NCI-H146 (cell line): ENCODE measurements at regions not wholly inside any gene's neighbourhood (a gene's known extent, or its start where the extent isn't known, plus 50 kb on each side); places are given as distances from the start of the nearest gene placed in this dataset.

Experiments
- DNase-seq: peaks from one replicate; lab custom pipeline; 2025; lab: John Stamatoyannopoulos, UW

DNA sequence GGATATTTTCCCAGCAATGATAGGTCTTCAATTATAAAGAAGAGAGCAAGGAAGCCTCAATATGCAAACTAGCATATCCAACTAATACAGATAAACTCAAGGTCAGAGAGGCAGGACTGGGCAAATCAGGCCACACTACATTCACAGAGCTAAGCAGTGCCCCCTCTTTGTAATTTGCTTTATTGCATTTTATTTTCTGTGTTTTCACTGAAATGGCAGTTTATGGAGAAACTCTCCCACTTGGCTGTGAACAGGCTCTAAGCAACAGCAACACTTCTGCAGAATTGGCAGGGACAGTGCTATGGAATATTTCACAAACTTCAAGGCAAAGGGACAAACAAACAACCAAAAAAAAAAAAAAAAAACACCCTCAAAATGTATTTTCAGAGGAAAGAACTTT lies 93.4 kb upstream of the SOD1 start:
- DNase-seq: no peak

DNA sequence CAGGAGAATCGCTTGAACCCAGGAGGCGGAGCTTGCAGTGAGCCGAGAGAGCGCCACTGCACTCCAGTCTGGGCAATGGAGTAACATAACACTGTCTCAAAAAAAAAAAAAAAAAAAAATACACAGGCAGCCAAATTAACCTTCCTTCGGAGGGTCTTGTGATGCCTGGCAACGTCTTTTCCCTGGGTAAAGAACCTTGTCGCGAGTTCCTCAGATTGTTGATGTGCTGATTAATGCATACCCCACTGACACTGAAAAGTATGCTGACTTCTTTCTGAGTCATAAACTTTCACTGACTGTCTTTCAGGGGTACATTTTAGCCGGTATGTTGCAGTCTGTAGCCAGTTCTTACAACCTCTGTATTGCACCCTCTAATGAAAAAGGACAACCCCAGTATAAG lies 95.1 kb upstream of the SOD1 start:
- no peak for DNase-seq

DNA sequence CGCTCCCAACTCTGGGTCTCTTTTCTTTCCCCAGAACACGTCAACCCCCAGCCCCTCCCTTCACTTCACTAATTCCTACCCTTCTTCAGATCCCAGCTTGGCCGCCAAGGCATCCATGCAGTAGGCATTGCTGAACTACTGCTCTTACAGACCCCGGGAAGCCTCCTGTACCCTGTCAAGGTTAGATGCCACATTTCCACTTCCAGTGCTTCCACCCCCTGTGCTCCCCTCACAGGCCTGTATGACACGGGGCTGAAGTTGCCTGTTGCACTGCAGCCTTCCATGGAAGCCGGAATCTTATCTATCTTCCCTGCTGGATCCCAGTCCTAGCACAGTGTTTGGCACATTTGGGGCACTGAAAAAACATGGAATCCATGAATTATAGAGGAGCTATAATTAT lies 99.0 kb upstream of the SOD1 start:
- DNase-seq: no peak

DNA sequence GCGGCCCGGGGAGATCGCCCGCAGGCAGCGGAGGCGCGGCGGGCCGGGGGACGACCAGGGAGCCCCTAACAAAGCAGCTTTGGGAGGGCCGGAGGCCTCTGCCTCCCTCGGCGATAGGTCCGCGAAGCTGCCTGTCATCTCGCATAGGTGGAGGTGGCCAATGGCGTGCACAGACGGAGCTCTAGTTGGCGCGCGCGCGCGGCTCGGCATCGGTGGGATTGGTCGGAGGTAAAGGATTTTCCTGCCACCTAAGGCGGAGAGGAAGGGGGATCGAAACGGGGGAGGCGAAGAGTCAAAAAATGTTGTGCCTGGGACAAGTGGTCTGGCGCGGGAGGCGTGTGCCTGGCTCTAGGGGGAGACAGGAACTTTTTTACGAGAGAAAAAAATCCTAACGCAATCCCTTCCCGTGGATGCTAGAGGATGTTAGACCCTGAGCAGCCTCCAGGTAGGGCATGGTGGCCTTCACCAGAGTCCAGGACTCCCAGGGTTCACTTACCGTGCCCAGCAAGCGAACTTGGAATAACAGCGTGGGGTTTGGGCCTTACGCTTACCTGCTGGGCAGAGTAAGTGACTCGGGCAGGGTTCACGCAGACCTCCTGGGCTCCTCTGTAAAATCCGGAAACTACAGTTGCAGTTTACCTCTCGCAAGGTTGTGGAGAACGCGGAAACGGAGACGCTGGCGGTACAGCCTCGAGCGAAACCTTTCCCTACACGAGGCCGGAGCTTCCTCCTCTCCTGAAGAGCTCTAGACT lies 99.9 kb upstream of the SOD1 start:
- peak; percentile 95 for DNase-seq

DNA sequence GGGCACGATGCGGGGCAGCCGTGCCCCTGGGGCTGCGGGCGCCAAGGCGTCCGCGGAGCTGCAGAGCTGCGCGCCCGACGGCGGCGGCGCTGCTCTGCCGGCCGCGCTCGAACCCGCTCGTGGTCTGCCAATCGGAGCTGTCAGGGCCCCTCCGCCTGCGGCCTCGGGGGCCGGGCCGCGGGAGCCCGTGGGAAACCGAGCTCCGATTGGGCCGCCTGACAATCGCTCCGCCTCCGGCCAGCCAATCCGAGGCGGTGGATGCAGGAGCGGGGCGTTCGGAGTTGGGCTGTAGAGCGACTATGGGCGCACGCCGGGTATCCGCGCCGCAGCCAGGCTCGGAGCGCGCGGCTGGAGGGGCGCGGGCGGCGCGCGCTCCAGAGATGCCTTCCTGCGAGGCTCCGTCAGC lies 100.5 kb upstream of the SOD1 start:
- peak; percentile 95 for DNase-seq

DNA sequence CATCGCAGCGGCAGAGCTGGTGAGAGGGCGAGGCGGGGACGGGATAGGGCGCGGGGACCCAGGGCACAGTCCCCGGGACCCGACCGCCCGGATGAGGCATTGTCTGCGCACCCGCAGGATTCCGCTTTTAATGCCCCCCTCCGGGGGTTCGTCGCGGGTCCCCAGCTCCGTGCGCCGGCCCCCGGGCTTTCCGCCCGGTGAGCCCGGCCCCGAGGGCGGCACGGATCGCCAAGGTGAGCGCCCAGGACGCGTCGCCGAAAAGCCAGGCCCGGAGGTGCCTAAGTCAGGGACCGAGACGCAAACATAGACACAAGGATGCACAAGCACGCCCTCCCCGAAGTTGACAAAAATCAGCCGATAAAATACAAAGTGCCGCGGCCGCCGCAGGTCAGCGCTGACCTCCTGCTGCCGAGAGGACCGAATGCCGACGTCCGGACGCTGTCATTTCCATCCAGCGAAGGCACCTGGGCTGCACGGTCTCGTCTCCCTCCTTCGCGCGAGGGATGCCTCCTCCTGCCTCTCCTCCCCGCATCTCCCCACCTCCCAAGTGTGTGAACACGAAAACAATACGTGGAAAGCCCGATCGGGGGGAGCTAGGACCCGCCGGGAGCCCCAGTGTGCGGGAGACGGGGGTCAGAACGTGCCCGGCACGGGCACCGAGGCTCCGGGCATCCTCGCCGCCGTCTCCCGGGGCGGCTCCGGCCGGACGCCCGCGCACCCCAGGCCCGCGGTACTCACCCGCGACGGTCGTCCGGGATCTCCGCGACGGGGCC lies 101.1 kb upstream of the SOD1 start:
- DNase-seq: peak; percentile 55

DNA sequence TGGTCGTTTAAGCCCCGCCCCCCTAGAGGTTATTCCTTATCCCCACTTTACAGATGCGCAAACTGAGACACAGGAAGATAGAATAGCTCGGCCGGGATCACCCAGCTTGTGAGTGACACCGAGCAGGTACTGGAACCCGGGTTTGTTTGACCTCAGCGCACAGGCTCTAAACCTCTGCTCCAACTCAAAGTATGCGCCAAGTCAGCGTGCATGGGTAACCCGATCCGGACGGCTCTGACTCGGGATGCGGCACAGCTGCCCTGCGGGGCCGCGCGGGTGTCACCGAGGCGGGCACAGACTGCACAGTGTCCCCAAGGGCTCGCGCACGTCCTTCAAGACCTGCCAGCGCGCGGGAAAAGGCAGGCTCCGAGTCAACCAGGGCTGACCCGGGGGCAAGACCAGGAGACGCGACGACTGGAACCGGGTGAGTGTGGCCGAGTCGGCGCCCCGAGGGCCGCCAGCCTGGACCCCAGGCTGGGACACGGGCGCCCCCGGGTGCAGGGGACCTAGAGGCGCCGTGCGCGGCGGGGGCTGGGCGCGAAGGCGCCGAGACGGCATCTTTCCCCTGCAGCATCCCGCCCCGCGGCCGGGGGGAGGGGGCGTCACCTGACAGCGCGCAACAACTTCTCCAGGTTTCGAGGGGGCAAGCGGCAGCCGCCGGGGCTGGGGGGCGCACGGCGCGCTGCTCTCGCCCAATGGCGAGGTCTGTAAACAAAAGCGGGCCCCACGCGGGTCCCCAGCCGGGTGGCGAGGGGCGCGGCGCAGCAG lies 101.9 kb upstream of the SOD1 start:
- peak; percentile 50 for DNase-seq

DNA sequence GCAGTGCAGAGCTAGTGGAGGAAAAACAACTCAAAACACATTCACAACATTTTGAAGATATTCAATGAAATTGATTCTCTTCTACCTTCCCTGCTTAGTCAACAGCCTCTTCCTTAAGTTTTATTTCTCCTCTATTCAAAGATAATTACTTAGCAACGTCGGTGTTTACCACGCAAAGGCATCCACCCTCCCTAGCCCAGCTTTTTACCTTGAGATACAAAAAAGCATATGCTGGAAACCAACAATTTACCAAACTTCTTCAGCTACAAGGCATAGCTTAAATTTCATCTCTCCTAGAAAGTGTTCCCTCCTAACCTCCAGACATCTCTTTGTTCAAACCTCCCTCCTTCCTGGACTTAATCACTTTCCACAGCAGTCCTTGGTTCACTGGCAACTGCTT lies 102.8 kb upstream of the SOD1 start:
- no peak for DNase-seq

DNA sequence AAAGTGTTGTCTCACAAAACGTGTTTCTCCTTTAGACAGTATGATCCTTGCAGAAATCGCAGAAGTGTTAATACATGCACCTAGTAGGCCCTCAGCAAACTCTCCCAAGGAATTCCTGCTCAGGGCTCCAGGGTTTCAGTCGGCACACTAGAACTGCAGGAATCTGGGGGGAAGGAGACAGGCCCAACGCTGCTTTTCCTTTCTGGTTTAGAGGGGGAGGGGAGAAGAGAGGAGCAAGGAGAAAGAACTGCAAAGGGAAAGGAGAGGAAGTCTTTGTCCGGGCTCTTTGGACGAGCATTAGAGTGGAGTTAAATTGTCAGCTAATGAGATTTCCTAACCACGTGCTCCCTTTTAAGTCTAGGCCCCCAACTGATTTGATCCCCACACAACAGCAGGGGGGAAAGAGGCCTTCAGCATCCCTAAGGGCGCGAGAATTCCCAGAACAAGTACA lies 103.7 kb upstream of the SOD1 start:
- no peak for DNase-seq

DNA sequence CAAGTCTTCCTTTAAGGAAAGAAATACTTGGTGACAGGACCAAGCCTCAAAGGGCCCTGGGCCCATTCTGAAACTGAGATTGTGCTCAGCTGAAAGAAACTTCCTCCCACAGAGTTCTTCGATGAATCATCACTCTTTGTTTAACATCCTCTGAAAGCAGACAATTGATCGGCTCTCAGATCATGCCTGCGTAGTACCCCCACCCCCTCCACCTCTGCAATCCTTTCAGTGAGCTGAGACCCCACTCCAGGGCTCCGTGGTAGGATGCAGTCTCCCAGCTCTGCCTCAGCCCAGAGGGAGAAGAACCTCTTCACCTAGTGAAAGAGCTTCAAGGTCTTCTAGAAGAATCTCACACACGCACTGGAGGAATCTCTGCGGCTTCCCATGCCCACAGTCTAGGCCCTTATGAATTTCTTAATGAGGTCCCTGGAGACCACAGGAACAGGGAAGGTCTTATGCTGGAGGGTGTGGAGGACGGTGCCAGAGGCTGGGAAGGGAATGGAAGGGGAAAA lies 104.9 kb upstream of the SOD1 start:
- DNase-seq: no peak

DNA sequence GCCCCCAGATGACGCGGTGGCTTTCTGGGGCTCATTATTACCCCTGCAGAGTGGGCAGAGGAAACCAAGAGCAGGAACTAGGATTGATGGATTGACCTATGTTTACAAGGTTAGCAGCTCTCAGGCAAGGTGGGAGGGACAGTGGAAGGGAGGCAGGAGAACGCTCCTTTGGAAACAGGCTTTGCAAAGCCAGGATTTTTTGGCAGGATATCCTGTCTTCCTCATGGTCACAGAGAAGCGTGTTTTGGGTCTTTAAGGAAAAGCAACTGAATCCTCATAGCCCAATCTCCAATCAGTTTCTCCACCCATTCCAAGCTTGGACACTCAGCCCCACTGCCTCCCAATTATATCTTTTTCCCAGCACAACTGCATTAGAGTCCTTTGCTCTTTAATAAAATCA lies 105.6 kb upstream of the SOD1 start:
- DNase-seq: no peak

DNA sequence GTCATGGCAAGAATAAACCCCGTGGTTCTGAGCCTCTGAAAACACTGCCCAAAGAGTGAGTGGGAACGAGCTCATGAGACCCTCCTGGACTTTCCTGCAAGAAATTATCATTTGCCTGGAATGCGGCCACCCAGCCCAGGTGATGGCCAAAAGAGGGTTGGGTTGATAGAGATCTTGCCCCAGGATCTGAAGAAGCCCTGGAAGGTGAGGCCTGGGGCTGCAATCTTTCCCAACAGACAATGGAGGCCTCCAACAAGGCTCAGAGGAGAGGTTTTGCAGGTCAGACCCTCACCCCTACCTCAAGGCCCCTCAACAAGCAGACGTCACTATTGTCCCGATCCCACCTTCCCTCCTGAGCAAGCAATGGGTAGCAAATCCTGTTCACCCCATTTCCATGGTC lies 106.0 kb upstream of the SOD1 start:
- no peak for DNase-seq

DNA sequence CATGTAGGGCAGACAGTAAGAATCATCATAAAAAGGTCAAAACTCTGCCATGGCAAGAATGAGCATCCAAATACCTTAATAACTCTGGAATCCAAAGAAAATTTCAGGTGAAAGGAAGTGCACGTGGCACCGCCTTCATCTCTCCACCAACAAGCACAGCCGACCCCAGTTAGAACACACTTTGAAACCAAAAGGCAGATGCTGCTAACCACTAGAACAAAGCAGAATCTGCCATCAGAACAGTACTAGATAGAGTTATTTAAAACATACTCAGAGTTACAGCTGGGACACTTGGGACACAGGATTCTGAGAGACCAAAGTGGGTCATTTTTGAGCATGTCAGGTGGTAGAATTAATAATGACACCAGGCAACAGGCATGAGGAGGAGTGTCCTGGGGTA lies 106.7 kb upstream of the SOD1 start:
- DNase-seq: no peak

DNA sequence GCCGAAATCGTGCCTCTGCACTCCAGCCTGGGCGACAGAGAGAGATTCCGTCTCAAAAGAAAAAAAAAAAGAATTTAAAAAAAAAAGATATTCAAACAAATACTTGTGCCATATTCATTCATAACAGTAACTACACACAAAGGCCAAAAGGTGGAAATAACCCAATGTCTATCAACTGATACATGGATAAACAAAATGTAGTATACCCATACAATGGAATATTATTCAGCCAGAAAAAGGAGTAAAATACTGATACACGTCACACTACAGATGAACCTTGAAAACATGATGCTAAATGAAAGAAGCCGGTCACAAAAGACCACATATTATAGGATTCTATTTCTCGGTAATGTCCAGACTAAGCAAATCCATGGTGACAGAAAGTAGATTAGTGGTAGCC lies 109.4 kb upstream of the SOD1 start:
- no peak for DNase-seq

DNA sequence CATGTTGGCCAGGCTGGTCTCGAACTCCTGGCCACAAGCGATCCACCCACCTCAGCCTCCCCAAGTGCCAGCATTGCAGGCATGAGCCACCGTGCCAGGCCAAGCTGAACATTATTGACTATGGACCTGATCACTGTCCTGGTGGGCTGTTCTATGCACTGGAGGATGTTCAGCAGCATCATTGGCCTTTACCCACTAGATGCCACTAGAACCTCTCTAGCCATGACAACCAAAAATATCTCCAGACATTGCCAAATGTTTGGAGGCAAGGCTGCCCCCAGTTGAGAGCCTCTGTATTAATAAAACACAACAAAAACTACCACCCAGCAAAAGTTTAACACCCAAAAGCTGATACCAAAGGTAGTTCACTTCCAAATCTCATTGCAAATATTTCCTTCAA lies 110.8 kb upstream of the SOD1 start:
- no peak for DNase-seq

DNA sequence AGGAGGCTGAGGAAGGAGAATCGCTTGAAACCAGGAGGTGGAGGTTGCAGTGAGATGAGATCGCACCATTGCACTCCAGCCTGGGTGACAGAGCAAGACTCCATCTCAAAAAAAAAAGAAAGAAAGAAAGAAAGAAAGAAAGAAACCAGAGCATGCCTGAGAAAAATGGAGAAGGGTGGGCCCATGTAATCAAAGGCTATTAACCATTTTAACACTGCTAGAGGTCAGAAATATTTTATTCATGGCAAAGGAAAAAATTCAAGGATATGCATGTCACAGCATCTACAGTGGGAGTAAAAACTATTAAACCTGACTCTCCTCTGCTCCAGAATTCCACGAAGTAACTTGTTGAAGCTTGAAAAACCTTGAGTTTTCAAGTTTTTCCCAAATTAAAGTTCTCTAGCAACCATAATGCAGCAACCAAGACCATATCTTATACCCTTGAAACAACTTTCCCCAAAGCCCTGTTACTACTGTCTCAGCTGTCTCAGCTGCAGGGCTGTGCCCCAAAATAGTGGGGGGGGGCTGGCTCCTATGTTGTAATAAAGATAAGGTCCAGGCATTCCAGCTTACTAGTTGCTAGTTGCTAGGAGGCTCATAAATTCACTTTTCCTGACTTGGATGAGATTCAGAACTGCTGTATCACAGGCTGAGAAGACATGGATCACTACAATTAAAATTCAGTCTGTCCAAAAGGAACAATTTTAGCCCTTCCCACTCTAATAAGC lies 112.9 kb upstream of the SOD1 start:
- no peak for DNase-seq

DNA sequence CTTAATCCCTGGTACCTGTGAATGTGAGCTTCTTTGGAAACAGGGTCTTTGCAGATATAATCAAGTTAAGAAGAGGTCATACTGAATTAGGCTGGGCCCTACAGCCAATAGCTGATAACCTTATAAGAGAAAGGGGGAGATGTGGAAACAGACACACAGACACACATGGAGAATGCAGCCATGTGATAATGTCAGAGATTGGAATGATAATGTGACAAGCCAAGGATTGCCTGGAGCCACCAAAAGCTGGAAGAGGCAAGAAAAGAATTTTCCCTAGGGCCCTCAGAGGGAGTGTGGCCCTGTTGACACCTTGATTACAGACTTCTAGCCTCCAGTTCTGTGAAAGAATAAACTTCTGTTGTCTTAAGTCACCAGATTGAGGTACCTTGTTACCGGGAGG lies 114.5 kb upstream of the SOD1 start:
- DNase-seq: no peak

DNA sequence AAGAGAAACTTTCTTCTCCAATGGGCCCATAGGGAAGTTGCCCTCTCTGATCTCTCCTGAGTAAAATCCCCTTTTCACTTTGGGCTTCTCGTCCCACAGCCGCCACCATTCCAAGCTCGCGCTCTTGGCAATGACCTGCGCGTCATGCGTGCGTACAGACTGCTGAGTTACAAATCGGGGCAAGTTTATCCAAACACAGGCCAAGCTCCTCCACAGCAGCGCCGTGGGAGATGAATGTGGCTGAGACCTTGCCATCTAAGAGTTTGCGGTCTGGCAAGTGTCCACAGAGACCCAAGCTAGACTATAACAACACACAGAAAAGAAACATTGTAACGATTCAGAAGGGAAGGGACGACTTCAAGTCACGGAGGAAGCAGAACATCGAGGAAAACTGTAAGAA lies 116.3 kb upstream of the SOD1 start:
- no peak for DNase-seq

DNA sequence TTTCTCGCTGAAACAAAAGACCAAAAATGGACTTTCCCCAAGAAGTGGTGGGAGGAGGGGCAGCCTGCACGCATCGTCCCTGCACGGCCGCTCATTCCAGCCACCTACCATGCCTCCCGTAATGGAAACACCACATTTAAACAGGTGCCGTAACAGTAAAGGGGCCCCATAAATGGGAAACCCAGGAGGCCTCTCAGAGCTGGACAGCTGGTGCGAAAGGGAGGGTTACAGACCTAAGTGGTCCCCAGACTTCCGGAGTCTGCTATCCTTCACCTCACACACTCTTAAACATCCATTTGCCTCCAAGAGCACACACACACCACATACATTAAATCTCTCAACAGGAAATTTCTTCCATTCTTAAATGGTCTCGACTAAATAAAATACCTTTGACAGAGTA lies 120.7 kb upstream of the SOD1 start:
- no peak for DNase-seq

DNA sequence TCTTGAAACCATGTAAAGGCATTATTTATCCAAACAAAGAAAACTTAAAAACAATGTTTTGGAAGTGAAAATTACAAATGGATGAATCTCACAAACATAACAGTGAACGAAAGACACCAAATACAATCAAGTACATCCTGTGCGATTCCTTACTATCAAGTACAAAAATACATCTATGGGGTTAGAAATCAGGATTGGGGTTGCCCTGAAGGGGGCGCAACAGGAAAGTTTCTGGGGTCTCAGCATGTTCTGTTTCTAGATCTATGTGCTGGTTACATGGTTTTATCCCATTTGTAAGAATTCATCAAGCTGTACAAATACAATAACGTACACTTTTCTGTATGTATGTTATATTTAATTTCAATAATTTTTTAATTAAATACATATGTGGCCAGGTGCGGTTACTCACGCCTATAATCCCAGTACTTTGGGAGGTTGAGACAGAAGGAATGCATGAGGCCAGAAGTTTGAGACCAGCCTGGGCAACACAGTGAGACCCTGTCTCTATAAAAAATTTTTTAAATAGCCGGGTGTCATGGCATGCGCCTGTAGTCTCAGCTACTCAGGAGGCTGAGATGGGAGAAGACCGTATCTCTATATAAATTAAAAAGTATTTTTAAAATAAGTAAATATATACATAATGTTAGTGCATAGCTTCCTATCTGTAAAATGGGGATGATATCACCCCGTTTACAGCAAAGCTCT lies 121.5 kb upstream of the SOD1 start:
- DNase-seq: no peak

DNA sequence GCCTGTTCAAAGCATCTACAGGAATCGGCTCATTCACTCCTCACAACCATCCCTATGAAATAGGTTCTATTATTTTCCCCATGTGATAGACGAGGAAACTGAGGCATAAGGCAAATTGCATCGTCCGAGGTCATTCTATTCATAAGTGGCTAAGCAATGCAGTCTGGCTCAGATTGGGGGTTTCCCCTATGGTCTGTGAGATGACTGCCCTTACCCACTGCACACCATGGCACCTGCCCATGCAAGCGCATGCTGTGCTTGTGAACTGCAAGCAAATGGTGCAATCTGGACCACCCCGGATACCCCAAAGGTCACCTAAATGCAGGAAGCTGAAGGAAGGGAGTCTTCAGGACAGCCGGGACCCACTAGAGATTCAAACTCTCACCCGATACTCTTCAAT lies 123.4 kb upstream of the SOD1 start:
- DNase-seq: no peak
